ENCODE measurements at regions not wholly inside any gene's neighbourhood (a gene's known extent, or its start where the extent isn't known, plus 50 kb on each side); places are given as distances from the start of the nearest gene placed in this dataset.
"Not testable (repeated sequence)": the region's sequence is repeated elsewhere in the genome, so short reads cannot be mapped to it uniquely, and the experiment has no call there.

DNA sequence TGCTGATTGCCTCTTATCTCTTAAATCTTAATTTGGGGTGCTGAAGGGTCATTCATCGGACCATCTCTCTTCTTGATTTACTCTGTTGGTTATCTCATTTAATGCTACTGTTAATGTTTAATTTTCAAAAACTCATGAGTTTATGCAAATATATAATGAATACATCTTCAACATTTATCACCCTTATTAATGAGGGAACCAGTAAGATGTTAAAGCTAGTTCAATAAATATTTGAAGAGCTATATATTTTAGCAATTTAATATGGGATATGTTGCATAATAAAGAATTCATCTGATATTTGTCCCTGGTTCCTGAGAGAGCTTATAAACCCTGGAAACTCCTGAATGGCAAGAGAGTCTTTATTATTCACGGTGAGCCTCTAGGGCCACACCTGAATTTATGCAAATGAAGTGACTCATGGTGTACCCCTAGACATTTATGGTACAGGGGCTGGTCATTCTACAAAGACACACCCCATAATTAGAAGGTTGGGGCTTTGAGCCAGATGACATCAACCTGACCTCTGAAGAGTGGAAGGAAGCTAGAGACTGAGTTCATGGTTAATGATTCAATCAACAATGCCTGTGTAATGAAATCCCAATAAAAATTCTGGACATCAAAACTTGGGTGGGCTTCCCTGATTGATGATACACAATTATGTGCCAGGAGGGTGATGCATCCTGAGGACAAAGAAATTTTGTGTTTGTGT, 339.5 kb upstream of the ZNF608 start:
- DNase-seq (ENCODE audit: low read depth), result no peak

DNA sequence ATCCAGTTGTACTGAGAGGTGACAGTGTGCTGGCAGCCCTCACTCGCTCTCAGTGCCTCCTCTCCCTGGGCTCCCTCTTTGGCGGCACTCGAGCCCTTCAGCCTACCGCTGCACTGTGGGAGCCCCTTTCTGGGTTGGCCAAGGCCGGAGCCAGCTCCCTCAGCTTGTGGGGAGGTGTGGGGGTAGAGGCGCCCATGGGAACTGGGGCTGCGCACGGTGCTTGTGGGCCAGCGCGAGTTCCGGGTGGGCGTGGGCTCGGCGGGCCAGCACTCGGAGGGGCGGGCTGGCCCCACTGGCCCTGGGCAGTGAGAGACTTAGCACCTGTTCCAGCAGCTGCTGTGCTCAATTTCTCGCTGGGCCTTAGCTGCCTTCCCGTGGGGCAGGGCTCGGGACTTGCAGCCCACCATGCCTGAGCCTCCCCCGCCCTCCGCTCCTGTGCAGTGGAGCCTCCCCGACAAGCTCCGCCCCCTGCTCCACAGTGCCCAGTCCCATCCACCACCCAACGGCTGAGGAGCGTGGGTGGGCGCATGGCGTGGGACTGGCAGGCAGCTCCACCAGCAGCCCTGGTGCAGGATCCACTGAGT, 342.2 kb upstream of the ZNF608 start:
- no peak for DNase-seq (ENCODE audit: low read depth)

DNA sequence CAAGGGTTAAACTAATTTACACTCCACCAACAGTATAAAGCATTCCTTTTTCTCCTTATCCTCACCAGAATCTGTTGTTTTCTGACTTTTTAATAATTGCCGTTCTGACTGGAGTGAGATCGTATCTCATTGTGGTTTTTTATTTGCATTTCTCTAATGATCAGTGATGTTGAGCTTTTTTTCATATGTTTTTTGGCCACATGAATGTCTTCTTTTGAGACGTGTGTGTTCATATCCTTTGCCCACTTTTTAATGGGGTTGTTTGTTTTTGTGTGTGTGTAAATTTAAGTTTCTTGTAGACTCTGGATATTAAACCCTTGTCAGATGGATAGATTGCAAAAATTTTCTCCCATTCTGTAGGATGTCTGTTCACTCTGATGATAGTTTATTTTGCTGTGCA, 345.7 kb upstream of the ZNF608 start:
- DNase-seq (ENCODE audit: low read depth), result not testable (repeated sequence)

DNA sequence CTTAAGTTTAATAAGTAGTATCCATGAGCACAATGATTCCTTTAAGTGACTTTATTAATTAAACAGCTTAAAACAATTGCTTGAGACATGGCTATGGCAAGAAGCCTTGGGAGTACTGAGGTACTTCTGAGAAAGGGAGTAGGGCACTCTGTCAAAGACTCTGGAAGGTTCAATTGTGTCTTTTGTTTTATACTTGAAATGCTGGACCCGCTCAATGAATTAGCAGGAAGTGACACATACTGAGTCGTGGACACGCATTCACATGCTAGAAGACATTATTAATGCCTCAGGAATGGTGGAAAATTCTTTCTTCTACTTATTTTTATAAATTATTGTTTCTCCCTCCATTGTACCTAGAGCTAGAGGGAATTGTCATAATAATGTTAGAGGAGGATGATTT, 347.3 kb upstream of the ZNF608 start:
- DNase-seq (ENCODE audit: low read depth), result peak; percentile 13

DNA sequence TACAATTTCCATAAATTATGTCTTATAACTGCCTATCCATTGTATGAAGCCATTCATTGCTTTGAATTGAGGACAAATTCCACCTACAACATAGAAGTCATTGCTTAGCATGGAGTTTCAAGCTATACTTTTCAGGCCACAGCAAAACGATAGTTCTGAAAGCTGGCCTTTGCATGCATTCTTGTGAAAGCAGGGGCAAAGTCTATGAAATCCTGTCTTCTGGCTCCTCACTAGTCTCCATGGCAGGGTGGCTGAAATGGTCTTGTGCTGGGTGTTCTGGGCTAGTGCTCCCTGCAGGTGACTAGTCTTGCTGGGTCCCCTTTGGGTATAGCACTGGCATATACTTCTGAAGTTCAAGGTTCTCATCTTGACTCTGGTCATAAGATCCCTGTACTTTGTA, 353.9 kb upstream of the ZNF608 start:
- no peak for DNase-seq (ENCODE audit: low read depth)

- DNase-seq (ENCODE audit: low read depth), result no peak
Observed at GRCh38 chr5:125100951-125101350, 354.5 kb upstream of the ZNF608 start.

DNA sequence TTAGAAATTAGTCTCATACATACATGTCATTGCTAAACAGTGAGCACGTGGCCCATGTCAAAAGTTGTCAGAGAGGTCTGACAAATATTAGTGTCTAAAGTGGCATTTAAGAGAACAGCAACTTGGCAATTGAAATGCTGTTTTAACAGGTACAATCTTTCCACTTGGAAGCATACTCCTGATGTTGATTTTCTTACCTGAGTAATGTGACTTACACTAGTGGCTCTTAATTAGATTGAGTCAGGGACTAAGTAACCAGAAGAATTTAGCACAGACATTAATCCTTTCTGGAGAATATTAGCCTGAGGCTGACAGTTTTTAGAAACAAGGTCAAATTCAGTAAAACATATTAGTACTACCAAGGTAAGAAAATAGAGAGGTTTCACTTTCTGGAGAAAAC, 357.0 kb upstream of the ZNF608 start:
- DNase-seq (ENCODE audit: low read depth), result no peak

DNA sequence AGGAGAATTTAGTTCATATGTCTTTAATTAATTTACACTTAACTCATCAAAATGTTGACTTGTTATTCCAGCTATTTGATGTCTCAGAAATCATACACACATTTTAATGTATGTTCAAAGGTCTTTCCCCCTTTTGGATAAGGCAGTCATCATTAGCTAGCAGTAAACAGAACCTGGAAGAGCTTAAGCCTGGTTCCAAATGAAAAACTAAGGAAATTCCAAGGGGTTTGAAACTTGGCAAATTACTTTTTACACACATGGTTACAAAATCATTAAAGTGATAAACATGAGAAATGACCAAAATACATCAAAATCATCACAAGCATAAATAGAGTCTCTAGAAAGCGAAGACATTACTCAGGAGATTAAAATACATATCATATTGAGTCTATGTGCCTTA, 359.8 kb upstream of the ZNF608 start:
- DNase-seq (ENCODE audit: low read depth), result no peak

DNA sequence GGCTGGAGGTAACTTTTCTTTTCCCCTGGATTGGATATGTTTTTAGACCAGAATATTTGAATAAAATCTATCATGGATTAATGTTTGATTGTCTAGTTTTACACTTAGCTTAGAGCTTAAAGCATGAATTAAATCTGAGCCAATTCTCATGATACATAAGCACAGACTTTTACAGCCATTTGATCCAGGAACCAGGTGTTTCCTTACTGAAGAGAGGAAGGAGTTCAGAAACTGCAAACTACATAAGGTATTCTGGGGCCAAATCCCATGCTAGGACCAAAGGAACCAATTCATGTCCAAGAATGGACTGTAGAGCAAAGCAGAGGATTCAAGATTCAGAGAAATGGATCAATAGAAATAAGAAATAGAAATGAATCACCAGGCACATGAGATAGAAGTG, 360.4 kb upstream of the ZNF608 start:
- DNase-seq (ENCODE audit: low read depth), result no peak

DNA sequence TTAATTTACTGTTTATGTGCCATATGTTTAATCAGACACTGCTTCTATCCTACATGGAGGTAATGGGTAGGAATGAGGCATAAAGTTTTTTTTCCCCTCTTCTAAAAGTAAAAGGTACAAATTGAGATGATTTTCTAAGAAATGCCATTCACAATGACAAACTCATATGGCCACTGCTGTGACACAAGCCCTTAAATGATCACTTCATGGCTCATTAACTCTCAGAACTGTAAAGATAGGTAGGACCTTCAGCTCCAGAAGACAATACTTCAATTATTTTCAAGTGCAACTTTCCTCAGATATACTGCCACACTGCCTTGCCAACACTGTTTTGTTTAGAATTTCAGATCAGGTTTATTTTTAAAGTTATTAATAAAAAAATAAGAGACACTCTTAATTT, 362.9 kb upstream of the ZNF608 start:
- no peak for DNase-seq (ENCODE audit: low read depth)

DNA sequence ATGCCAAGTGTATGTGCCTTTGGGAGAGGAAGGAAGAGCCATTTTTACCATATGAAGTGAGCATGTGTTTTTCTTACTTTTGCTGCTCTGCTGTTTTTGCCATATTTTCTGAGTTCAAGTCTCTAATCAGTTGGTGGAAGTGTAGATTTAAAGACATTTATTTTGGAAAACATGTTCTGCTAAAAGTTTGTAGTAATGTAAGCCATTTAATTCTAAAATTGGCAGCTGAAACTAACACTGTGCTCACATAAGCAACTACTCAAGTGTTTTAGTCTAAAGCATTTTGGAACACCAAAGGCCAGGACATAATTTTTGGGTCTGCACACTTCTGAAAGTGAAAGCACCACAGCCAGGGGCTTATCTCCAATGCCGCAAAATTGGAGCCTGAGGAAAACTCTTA, 363.4 kb upstream of the ZNF608 start:
- DNase-seq (ENCODE audit: low read depth), result no peak

GRCh38 chr5:125112196-125112595, 365.8 kb upstream of the ZNF608 start:
- no peak for DNase-seq (ENCODE audit: low read depth)

DNA sequence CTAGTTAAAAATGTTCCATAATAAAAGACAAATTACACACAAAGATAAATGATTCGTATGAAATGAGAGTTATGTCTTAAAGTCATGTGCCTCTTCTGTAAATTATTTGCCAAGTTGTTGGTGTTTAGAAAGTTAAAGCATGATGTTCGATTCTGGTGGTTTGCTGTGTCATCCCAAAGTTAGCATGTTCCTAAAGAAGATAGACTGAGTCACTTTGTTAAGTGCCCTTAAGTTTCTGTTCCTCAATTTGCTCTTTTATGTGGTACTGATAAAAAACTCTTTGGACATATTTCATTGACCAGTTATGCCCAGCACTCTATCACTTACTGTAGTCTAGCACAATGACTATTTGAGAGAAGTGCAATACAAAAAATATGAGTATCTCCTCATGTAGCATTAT, 366.9 kb upstream of the ZNF608 start:
- DNase-seq (ENCODE audit: low read depth), result no peak

GRCh38 chr5:125115195-125115525, 368.7 kb upstream of the ZNF608 start:
- DNase-seq (ENCODE audit: low read depth), result no peak

DNA sequence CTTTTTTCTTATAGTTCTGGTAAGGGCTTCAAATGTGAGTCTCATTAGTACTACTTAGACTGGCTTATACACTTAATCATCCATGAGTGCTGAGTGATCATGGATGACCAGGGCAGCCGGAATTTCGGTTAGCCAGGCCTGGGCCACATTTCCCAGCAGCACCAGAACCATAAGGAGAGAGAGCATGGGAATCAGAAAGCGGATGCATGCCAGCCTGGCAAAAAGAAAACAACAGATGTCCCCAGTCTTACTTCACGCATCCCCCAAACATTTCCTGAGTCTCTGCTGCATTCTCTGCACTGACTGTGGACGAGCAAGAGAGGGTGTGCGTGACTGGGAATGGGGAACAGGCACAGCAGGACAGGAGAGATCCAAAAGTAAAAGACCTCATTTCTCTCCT, 371.1 kb upstream of the ZNF608 start:
- no peak for DNase-seq (ENCODE audit: low read depth)

GRCh38 chr5:125120012-125120411, 373.6 kb upstream of the ZNF608 start:
- no peak for DNase-seq (ENCODE audit: low read depth)

- DNase-seq (ENCODE audit: low read depth), result no peak
Observed at GRCh38 chr5:125125031-125125823, 378.8 kb upstream of the ZNF608 start.

DNA sequence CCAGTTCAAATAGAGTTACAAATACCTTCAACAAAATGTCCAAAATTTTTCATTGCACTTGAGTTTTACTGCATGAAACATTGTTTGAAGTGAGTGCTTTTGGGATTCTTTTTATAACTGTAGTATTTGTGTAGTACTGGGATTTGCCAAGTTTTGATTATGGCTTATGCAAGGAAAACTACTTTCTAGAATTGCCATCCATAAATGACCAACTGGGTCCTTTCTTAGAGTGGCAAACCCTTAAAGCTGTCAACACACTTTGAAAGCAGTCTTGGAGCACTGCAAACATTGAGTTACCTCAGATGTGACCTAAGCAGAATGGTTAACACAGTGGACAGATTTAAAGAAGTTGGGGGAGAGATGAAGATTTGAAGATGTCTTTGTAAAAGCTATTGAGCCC, 379.6 kb upstream of the ZNF608 start:
- no peak for DNase-seq (ENCODE audit: low read depth)

DNA sequence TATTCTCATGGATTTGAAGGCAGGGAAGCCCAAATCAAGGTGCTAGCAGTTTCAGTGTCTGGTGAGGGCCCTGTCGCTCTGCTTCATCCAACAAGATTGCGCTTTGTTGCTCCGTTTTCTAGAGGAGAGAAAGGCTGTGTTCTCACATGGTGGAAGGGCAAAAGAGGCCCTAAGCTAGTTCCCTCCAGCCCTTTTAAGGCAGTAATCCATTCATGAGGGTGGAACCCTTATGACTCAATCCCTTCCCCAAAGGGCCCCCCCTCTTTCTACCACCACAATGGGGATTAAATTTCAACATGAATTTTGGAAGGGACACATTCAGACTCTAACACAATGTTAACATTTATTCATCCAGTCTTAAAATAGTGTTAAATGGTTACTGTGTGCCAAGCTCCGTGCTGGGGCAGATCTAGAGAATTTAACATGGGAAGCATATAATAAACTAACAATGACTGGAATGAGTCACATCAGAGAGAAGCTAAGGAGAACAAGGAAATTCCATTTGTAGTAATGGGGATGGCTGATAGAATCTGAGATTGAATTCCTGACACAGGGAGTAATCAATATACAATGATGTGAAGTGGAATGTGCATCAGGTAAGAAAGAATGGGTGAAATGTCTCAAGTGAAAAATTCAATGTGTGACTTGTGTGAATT, 382.8 kb upstream of the ZNF608 start:
- no peak for DNase-seq (ENCODE audit: low read depth)

DNA sequence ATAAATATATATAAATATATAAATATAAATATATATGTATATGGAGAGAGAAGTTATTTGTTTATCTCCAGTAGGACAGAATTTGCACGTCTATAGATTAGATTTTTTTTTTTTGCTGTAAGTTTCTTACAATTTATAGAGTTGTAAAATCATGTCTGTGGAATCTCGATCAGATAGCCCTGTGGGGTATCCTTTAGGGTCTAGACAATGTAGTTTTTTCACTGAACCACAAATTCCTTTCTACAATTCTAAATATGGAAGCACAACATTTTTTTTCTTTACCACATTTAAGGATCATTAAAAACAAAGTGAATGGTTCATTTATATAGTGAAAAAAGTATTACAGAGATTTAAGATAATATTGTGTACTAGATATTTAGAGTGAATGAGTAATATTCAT, 384.2 kb upstream of the ZNF608 start:
- DNase-seq (ENCODE audit: low read depth), result no peak

DNA sequence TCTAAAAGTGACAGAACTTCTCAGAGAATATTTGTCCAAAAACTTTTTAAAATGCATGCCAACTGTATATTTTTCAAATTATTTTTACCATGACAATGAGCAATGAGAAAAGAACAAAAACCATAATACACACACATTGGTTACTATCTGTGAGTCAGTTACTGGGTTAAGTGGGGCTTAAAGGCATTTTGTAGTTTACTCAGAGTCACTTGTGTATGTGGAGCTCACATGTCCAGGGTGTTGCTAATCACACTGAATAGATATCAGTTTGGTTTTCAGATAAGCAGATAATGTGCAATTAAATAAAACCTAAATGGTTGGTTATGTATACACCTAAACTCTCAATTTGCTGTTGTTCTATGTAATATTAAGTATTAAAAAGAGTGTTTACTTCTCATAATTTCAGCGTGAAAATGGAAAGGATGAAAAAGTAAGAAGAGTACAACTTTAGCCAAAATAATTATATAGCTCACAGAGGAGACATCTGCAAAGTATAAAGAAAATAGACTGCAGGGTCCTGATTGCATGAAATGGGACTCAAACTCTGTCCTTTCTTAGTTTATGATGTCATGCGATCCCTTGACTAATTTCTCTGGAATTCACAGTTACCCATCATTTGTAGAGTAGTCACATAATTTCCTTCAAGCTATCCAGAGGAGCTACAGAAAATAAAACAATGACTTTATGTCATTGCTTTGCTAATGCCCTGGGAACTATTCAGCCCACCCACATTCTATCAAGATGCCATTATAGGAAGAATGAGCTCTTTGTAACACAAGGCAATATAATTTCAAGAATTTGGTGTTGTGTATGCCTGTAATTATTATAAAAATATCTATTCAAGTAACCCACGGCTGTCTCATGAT, 388.0 kb upstream of the ZNF608 start:
- peak; percentile 43 for DNase-seq (ENCODE audit: low read depth)

DNA sequence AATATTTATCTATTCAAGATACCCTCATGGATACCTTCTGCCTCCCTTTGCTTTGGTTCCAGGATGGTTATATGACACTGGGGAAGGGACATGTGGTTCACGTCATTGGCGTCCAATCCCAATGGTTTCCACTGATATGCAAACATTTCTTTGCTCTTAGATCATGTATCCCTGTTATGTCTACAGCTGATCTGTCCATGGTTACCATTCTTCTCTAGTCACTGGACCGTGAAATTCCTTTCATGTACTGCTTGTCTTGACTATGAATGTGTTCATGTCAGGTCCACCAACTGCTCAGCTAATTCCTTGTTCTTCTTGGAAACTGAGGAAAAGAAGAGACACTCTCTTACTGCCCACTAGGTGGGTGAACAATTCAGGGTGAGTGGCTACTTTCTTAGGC, 391.1 kb upstream of the ZNF608 start:
- no peak for DNase-seq (ENCODE audit: low read depth)

Measured in fibroblast of the conjunctiva (primary cell).